GM12878 (cell line): ENCODE measurements at regions not wholly inside any gene's neighbourhood (a gene's known extent, or its start where the extent isn't known, plus 50 kb on each side); places are given as distances from the start of the nearest gene placed in this dataset.
"Not testable (repeated sequence)": the region's sequence is repeated elsewhere in the genome, so short reads cannot be mapped to it uniquely, and the experiment has no call there.

ENCODE experiments used
- ATF7 ChIP-seq: fragments of 450-650 bp; IDR thresholded peaks from 2 replicates; pipeline ENCODE4 v1.6.1; 2016; ENCODE audit warnings: low read depth, mild to moderate bottlenecking
- ESRRA ChIP-seq: IDR thresholded peaks from 2 replicates; pipeline ENCODE4 v1.6.1; 2012; ENCODE audit warnings: mild to moderate bottlenecking, low read length, improper control_type of control experiment
- EZH2 ChIP-seq: IDR thresholded peaks from 2 replicates; pipeline ENCODE4 v1.6.1; 2012; ENCODE audit warnings: low read depth, mild to moderate bottlenecking, control low read depth, inconsistent platforms, low read length, borderline replicate concordance; ENCODE audit not compliant: control insufficient read depth
- NBN ChIP-seq: fragments of 450-650 bp; IDR thresholded peaks from 2 replicates; pipeline ENCODE4 v1.6.1; 2016
- NFIC ChIP-seq: IDR thresholded peaks from 2 replicates; pipeline ENCODE4 v1.6.1; 2012; ENCODE audit warnings: low read depth, mild to moderate bottlenecking, inconsistent platforms, low read length, moderate library complexity
- PML ChIP-seq: IDR thresholded peaks from 2 replicates; pipeline ENCODE4 v1.6.1; 2012; ENCODE audit warnings: low read length, inconsistent platforms
- ZBED1 ChIP-seq: IDR thresholded peaks from 2 replicates; pipeline ENCODE4 v1.6.1; 2016; ENCODE audit warnings: borderline replicate concordance
- TF ChIP-seq, protein P1 (sequence below), 3 experiments: IDR thresholded peaks in 2 of 3; conservative IDR thresholded peaks in 1 of 3; 2 replicates each; pipeline ENCODE4 v1.5.1; 2011; ENCODE audit warnings: low read depth in 3 of 3, low read length in 3 of 3, mild to moderate bottlenecking in 3 of 3, control low read depth in 2 of 3, moderate library complexity in 2 of 3, inconsistent platforms in 1 of 3, mixed read lengths in 1 of 3; ENCODE audit not compliant: control insufficient read depth in 2 of 3, insufficient read depth in 1 of 3; ENCODE audit errors: extremely low read depth in 1 of 3
- TF ChIP-seq, protein P2 (sequence below): fragments of 450-650 bp; IDR thresholded peaks from 2 replicates; pipeline ENCODE4 v1.6.1; 2017; ENCODE audit warnings: mild to moderate bottlenecking, moderate library complexity

DNA sequence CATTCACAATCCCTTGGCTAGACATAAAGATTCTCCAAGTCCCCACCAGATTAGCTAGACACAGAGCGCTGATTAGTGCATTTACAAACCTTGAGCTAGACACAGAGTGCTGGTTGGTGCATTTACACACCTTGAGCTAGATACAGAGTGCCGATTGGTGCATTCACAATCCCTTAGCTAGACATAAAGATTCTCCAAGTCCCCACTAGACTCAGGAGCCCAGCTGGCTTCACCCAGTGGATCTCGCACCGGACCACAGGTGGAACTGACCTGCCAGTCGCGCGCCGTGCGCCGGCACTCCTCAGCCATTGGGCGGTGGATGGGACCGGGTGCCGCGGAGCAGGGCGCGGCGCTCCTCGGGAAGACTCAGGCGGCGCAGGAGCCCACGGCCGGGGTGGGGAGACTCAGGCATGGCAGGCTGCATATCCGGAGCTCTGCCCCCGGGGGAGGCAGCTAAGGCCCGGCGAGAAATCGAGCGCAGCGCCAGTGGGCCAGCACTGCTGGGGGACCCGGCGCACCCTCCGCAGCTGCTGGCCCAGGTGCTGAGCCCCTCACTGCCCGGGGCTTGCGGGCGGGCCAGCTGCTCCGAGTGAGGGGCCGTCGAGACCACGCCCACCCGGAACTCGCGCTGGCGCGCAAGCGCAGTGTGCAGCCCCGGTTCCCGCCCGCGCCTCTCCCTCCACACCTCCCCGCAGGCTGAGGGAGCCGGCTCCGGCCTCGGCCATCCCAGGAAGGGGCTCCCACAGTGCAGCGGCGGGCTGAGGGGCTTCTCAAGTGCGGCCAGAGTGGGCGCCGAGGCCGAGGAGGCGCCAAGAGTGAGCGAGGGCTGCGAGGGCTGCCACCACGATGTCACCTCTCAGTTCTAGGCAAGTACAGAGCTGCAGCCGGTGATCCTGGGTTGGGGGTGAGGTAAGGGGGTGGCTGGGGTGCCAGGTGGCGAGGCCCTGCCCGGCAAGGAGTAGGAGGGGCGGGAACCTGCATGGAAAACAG is 773.7 kb upstream of the CITED2 start:
- TF ChIP-seq ATF7, PML, NFIC, ZBED1, EZH2, NBN, ESRRA: not testable (repeated sequence)
- TF ChIP-seq, protein P1, sequence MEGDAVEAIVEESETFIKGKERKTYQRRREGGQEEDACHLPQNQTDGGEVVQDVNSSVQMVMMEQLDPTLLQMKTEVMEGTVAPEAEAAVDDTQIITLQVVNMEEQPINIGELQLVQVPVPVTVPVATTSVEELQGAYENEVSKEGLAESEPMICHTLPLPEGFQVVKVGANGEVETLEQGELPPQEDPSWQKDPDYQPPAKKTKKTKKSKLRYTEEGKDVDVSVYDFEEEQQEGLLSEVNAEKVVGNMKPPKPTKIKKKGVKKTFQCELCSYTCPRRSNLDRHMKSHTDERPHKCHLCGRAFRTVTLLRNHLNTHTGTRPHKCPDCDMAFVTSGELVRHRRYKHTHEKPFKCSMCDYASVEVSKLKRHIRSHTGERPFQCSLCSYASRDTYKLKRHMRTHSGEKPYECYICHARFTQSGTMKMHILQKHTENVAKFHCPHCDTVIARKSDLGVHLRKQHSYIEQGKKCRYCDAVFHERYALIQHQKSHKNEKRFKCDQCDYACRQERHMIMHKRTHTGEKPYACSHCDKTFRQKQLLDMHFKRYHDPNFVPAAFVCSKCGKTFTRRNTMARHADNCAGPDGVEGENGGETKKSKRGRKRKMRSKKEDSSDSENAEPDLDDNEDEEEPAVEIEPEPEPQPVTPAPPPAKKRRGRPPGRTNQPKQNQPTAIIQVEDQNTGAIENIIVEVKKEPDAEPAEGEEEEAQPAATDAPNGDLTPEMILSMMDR (IDR thresholded peaks at IDR 0.05 in 2 of 3, conservative IDR thresholded peaks at IDR 0.05 in 1 of 3; ENCODE audit: control insufficient read depth in 2 of 3, extremely low read depth in 1 of 3, insufficient read depth in 1 of 3, low read depth in 3 of 3, low read length in 3 of 3): not testable (repeated sequence)
- TF ChIP-seq, protein P2, sequence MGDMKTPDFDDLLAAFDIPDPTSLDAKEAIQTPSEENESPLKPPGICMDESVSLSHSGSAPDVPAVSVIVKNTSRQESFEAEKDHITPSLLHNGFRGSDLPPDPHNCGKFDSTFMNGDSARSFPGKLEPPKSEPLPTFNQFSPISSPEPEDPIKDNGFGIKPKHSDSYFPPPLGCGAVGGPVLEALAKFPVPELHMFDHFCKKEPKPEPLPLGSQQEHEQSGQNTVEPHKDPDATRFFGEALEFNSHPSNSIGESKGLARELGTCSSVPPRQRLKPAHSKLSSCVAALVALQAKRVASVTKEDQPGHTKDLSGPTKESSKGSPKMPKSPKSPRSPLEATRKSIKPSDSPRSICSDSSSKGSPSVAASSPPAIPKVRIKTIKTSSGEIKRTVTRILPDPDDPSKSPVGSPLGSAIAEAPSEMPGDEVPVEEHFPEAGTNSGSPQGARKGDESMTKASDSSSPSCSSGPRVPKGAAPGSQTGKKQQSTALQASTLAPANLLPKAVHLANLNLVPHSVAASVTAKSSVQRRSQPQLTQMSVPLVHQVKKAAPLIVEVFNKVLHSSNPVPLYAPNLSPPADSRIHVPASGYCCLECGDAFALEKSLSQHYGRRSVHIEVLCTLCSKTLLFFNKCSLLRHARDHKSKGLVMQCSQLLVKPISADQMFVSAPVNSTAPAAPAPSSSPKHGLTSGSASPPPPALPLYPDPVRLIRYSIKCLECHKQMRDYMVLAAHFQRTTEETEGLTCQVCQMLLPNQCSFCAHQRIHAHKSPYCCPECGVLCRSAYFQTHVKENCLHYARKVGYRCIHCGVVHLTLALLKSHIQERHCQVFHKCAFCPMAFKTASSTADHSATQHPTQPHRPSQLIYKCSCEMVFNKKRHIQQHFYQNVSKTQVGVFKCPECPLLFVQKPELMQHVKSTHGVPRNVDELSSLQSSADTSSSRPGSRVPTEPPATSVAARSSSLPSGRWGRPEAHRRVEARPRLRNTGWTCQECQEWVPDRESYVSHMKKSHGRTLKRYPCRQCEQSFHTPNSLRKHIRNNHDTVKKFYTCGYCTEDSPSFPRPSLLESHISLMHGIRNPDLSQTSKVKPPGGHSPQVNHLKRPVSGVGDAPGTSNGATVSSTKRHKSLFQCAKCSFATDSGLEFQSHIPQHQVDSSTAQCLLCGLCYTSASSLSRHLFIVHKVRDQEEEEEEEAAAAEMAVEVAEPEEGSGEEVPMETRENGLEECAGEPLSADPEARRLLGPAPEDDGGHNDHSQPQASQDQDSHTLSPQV: not testable (repeated sequence)
